GM12873 (cell line): ENCODE measurements at regions not wholly inside any gene's neighbourhood (a gene's known extent, or its start where the extent isn't known, plus 50 kb on each side); places are given as distances from the start of the nearest gene placed in this dataset.

Experiments
- CTCF ChIP-seq: IDR thresholded peaks from 2 replicates; pipeline ENCODE4 v1.5.1; 2012; ENCODE audit warnings: low read depth, mild to moderate bottlenecking, moderate library complexity, low read length, control low read depth; ENCODE audit not compliant: insufficient read depth; ENCODE audit errors: missing control alignments

- TF ChIP-seq CTCF: no peak
These were observed 1509.6 kb upstream of the TMEM132C start for GRCh38 chr12:126757326-126757725.

GRCh38 chr12:126760092-126760491 lies 1506.9 kb upstream of the TMEM132C start:
- TF ChIP-seq CTCF: no peak

- TF ChIP-seq CTCF: no peak
These were observed 1505.5 kb upstream of the TMEM132C start for GRCh38 chr12:126761420-126761819.

GRCh38 chr12:126762150-126762549 lies 1504.8 kb upstream of the TMEM132C start:
- TF ChIP-seq CTCF: no peak

GRCh38 chr12:126763359-126763758 lies 1503.6 kb upstream of the TMEM132C start:
- no peak for TF ChIP-seq CTCF

GRCh38 chr12:126767334-126767733 lies 1499.6 kb upstream of the TMEM132C start:
- TF ChIP-seq CTCF: no peak

- TF ChIP-seq CTCF: no peak
These were observed 1498.5 kb upstream of the TMEM132C start for GRCh38 chr12:126768517-126768916.
